ENCODE measurements at regions not wholly inside any gene's neighbourhood (a gene's known extent, or its start where the extent isn't known, plus 50 kb on each side); places are given as distances from the start of the nearest gene placed in this dataset.
"Not testable (repeated sequence)": the region's sequence is repeated elsewhere in the genome, so short reads cannot be mapped to it uniquely, and the experiment has no call there.

DNA sequence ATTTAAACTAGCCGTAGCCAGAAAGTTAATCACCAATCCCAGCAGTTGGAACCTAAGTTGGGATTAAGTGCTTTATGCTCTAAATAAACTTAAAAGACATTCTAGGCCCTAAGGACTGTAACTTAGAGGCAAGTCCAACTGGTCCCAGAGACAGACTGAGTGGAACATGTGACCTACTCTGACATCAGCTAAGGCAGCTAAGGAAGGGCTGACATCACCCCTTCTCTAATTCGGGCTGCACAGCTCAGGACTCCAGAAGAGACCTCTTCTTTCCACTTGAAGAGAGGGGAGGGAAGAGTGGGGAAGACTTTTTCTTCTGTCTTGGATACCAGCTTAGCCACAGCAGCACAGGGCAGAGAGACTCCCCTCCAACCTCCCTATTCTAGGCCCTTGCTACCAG, 565.2 kb downstream of the CDH8 start:
- DNase-seq (ENCODE audit: low read depth) = no peak

GRCh38 chr16:61465285-61465684, 571.0 kb downstream of the CDH8 start:
- TF ChIP-seq, protein P1, sequence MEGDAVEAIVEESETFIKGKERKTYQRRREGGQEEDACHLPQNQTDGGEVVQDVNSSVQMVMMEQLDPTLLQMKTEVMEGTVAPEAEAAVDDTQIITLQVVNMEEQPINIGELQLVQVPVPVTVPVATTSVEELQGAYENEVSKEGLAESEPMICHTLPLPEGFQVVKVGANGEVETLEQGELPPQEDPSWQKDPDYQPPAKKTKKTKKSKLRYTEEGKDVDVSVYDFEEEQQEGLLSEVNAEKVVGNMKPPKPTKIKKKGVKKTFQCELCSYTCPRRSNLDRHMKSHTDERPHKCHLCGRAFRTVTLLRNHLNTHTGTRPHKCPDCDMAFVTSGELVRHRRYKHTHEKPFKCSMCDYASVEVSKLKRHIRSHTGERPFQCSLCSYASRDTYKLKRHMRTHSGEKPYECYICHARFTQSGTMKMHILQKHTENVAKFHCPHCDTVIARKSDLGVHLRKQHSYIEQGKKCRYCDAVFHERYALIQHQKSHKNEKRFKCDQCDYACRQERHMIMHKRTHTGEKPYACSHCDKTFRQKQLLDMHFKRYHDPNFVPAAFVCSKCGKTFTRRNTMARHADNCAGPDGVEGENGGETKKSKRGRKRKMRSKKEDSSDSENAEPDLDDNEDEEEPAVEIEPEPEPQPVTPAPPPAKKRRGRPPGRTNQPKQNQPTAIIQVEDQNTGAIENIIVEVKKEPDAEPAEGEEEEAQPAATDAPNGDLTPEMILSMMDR (conservative IDR thresholded peaks at IDR 0.05; ENCODE audit: control insufficient read depth, insufficient read depth, low read depth, low read length) = no peak
- DNase-seq (ENCODE audit: low read depth) = no peak
- no peak overlapping the region for H3K4me3 ChIP-seq (ENCODE audit: control insufficient read depth, low read depth, low read length)

More for the DNA sequence above, 565.2 kb downstream of the CDH8 start:
- TF ChIP-seq, protein P1 (conservative IDR thresholded peaks at IDR 0.05; ENCODE audit: control insufficient read depth, insufficient read depth, low read depth, low read length) = no peak
- no peak overlapping the region for H3K4me3 ChIP-seq (ENCODE audit: control insufficient read depth, low read depth, low read length)

DNA sequence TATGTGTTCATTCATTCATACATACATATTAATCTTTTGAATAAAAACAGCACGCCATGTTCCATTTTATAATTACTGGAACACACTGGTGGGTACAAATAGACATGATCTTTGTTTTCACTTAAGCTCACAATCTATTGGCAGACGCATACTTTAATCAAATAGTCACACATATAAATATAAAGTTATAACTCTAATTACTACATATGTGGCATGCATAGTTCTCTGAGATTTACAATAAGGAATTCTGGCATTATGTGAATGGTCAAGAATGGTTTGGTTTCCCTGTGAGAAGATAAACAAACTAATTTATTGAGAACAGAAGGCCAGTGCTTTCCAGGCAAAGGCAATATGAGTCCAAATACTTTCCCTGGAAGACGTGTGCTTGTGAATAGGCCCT, 576.2 kb downstream of the CDH8 start:
- no peak overlapping the region for H3K4me3 ChIP-seq (ENCODE audit: control insufficient read depth, low read depth, low read length)
- DNase-seq (ENCODE audit: low read depth) = no peak
- TF ChIP-seq, protein P1 (conservative IDR thresholded peaks at IDR 0.05; ENCODE audit: control insufficient read depth, insufficient read depth, low read depth, low read length) = no peak

DNA sequence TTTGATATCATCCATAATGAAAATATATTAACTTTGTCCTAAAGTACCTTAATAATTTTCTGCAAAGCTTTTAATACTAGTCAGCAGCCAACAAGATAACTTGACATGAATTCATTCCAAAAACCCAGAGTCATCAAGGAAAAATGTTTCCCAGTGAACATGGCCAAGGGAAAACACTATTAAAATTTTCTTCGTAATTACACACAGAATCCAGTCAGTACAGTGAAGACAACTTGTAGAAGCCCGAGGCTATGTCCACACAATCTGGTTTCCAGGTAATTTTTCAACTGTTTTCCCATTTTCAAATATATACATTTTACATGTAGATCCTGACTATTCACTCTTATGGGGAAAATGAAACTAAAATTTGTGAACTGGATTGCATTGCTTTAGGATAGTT, 600.9 kb downstream of the CDH8 start:
- TF ChIP-seq, protein P1 (conservative IDR thresholded peaks at IDR 0.05; ENCODE audit: control insufficient read depth, insufficient read depth, low read depth, low read length) = no peak
- DNase-seq (ENCODE audit: low read depth) = no peak
- no peak overlapping the region for H3K4me3 ChIP-seq (ENCODE audit: control insufficient read depth, low read depth, low read length)

DNA sequence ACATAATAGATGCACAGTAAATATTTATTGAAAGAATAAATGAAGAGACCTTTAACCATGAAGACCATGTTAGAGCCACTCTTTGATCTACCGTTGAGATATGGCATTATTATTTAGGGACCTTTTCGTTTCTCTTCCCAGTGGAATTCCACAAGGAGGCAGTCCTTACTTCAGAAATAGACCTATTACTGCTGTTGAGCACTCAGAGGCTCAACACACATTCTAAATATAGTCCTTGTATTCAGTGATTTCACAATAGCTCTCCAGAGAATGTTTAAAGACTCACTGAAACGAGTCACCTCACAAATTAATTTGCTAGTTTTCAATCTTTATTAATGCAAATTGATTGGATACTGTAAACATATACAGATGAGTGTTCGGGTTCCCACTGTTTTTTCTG, 603.8 kb downstream of the CDH8 start:
- TF ChIP-seq, protein P1 (conservative IDR thresholded peaks at IDR 0.05; ENCODE audit: control insufficient read depth, insufficient read depth, low read depth, low read length) = no peak
- no peak for DNase-seq (ENCODE audit: low read depth)
- no peak overlapping the region for H3K4me3 ChIP-seq (ENCODE audit: control insufficient read depth, low read depth, low read length)

- DNase-seq (ENCODE audit: low read depth) = no peak
- TF ChIP-seq, protein P1 (conservative IDR thresholded peaks at IDR 0.05; ENCODE audit: control insufficient read depth, insufficient read depth, low read depth, low read length) = no peak
- no peak overlapping the region for H3K4me3 ChIP-seq (ENCODE audit: control insufficient read depth, low read depth, low read length)
Observed at GRCh38 chr16:61421111-61421510, 615.1 kb downstream of the CDH8 start.

GRCh38 chr16:61419791-61420190, 616.4 kb downstream of the CDH8 start:
- TF ChIP-seq, protein P1 (conservative IDR thresholded peaks at IDR 0.05; ENCODE audit: control insufficient read depth, insufficient read depth, low read depth, low read length) = no peak
- no peak overlapping the region for H3K4me3 ChIP-seq (ENCODE audit: control insufficient read depth, low read depth, low read length)
- DNase-seq (ENCODE audit: low read depth) = no peak

- H3K4me3 ChIP-seq (ENCODE audit: control insufficient read depth, low read depth, low read length); DNase-seq (ENCODE audit: low read depth): not testable (repeated sequence)
Observed at GRCh38 chr16:61418802-61419201, 617.4 kb downstream of the CDH8 start.
